Transverse colon (tissue), 4 donors: ENCODE measurements at regions not wholly inside any gene's neighbourhood (a gene's known extent, or its start where the extent isn't known, plus 50 kb on each side); places are given as distances from the start of the nearest gene placed in this dataset.
"Not testable (repeated sequence)": the region's sequence is repeated elsewhere in the genome, so short reads cannot be mapped to it uniquely, and the experiment has no call there.

Experiments
- DNase-seq: peaks from one replicate; pipeline ENCODE4 v3.0.0-alpha.2; 2019
- H3K27ac ChIP-seq, 4 donors: fragments of 200-600 bp; sonication (generic); 2 replicates each; pipeline ENCODE4 v1.5.1; 2016 to 2018; ENCODE audit warnings: inconsistent platforms in 4 of 4
- H3K27me3 ChIP-seq: fragments of 200-600 bp; sonication (generic); 2 replicates; pipeline ENCODE4 v1.5.1; 2017; ENCODE audit warnings: inconsistent platforms
- H3K36me3 ChIP-seq, 4 donors: fragments of 200-600 bp; sonication (generic); 2 replicates each; pipeline ENCODE4 v1.5.1; 2017 to 2019; ENCODE audit warnings: inconsistent platforms in 4 of 4
- H3K4me1 ChIP-seq, 4 donors: fragments of 200-600 bp; sonication (generic); 2 replicates each; pipeline ENCODE4 v1.5.1; 2017 to 2020; ENCODE audit warnings: inconsistent platforms in 4 of 4
- H3K4me3 ChIP-seq, 4 donors: fragments of 200-600 bp; sonication (generic); 1 replicate in 1 of 4; 2 replicates in 3 of 4; pipeline versions ENCODE4 v1.5.1 to v1.6.1; 2017 to 2019; ENCODE audit warnings: inconsistent platforms in 4 of 4
- H3K9me3 ChIP-seq, 2 donors: fragments of 200-600 bp; sonication (generic); 2 replicates each; pipeline ENCODE4 v1.5.1; 2017 to 2019; ENCODE audit warnings: inconsistent platforms in 2 of 2
- WGBS, 2 donors: methylation state at CpG; one replicate each; pipeline ENCODE4 v1.1.5; 2018; ENCODE audit warnings: low coverage in 1 of 2; 5-methylcytosine and 5-hydroxymethylcytosine counted together
- in situ Hi-C, 4 donors: fragments of 200-750 bp; cut with MboI; loops; one replicate each; pipeline versions ENCODE4 v1.15.0 to v1.15.1; 2017; ENCODE audit warnings: low sequenced_read_pairs in 3 of 4, low pct_ligation_motif_present in 1 of 4, low pct_unique_long_range_greater_than_20kb in 1 of 4
- intact Hi-C: fragments of 100-400 bp; cut with DNase I; formaldehyde crosslinking; loops from one replicate; pipeline ENCODE4 v1.15.1; 2023; ENCODE audit warnings: low total_unique reads

DNA sequence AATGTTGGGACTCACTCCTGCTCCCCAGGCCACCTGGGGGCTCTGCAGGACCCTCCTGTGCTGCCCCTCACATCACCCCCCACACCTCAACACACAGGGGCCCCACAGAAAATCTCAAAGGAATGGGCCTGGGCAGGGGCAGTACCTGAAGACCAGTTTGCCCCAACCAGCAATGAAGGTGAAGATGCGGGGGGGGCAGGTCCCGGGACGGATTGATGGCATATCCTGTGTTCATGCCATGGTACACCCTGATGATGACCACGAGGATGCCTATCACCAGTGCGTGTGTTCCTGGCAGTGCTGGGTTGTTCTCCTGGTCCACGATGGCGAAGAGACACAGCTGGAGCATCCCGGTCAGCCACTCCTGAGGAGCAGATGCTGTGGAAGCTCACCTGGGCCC, 663.0 kb downstream of the FOXD4L5 start:
- H3K4me1 ChIP-seq, H3K36me3 ChIP-seq, in situ Hi-C loops, intact Hi-C loops, H3K4me3 ChIP-seq, H3K27me3 ChIP-seq, H3K9me3 ChIP-seq, H3K27ac ChIP-seq: not testable (repeated sequence)
- peak; percentile 6 for DNase-seq
- WGBS, 2 donors: 98% methylated on average over 5 of the region's 8 CpGs; no CpG with 5 or more reads in 1 of the 2 donors
